ENCODE measurements at regions not wholly inside any gene's neighbourhood (a gene's known extent, or its start where the extent isn't known, plus 50 kb on each side); places are given as distances from the start of the nearest gene placed in this dataset.

- DNase-seq: no peak
These were observed 1041.6 kb downstream of the BRD1 start for GRCh38 chr22:48785792-48786678.

DNA sequence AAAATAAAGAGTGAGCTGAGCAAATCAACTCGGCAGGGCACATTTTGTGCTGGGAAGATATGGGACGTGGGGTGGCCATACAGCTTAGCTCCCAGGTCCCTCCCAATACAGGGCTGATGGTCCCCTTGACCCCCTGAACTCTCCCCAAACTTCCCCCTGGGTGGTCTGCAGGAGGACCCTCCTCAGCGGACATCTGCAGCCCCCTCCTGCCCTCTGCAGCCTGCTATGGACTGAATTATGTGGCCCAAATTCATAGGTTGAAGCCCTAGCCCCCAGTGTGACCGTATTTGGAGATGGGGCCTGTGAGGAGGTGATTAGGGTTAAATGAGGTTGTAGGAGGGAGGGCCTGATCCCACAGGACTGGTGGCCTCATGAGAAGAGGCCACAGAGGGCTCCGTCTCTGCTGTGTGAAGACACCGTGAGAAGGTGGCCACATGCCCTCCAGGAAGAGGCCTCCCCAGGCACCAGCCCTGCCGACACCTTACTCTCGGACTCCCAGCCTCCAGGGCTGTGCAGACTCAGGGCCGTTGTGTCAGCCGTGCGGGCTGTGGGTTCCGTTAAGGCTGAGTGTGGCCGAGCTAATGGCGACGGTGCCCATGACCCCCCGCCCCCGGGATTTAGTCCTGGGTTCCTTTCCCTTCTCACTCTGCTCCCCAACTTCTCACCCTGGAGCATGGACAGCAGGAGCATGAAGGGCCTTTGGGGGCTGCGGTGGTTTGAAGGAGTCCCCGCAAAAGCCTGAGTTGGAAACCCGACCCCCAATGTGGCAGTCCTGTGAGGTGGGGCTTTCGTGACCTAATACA lies 1042.8 kb downstream of the BRD1 start:
- no peak for DNase-seq

DNA sequence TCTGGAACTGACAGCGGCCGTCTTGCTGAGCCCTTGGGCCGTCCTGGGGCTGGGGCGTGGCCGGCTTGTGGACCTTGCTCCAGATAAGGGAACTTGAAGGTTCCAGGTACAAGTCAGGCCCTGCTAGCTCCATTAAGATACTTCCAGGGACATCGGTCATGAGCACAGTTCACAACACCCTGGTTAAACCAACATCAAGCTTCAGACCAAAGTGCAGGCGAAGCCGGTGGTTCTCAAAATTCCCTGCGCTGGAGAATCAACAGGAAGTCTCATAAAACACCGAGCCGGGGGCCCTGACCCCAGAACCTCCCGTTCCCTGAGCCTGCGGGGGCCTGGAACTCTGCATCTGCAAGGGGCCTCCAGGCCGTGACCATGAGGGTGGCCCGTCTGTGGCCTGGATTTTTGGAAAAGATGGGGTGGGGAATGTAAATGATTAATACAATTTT lies 1043.8 kb downstream of the BRD1 start:
- DNase-seq: no peak

DNA sequence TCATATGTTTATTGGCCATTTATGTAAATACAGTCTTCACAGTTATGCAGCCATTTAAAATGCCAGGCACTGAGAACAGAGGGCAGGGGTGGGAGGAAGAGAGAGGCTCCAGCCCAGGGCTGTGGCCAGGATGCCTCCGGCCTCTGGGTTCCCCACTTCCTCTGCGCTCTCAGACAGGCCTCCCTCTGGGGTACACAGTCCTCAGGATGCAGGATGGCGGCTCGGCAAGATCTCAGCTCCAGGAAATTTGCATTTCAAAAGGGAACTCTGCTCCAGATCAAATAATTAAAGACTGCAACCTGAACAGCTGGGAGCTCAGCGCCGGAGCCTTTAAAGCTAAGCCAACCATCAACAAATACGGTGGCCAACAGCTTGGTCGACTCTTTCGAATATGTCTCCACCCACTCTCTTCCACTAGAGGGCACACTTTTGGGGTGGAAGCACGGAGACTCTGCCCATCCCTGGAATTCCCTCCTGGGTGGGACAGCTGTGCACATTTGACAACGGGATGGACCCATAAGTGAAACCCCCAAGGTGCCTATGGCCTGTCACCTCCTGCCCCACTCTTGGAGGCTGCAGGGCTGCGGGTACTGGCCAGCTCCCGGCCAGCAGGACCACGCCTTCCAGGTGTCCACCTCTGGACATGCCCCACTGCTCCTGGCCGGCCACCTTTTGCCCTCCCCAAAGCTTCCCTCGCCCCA lies 1044.7 kb downstream of the BRD1 start:
- DNase-seq: no peak

DNA sequence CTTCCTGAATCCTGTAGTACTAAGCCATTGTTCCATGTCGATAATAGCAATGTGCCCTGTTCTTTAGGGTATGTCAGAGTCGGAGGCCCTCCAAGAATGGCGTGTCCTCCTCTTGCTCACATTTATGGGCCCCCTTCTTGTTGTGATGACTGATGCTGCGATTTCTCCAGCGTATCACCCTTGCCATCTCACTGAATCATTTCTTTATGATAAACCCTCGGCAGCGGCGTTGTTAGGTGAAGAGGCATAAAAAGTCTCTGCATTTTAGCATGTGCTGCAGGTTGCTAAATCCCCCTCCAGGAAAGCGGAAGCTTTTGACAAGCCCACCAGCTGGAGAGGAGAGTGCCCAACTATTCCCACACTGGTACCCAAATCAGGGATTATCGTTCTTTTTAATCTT lies 1045.3 kb downstream of the BRD1 start:
- no peak for DNase-seq

- no peak for DNase-seq
These were observed 1045.8 kb downstream of the BRD1 start for GRCh38 chr22:48781868-48782267.

DNA sequence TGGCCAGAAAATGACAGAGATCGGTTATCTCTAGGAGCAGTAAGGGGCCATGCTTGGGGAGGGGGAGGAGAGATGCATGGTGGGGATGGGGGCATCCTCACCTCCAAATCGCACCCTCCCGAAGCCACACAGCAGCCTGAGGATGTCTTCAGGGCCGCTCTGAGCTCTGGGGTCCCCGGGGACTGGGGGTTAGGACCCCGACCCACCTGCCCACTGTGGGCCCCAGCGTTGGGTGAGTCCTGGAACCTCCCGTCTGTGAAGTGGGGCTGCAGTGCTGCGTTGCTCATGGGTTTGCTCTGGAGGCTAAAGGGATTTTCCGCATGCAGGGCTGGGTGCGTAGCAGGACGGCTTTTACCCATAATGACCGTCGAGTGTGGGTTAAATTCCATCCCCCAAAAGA lies 1046.3 kb downstream of the BRD1 start:
- no peak for DNase-seq

DNA sequence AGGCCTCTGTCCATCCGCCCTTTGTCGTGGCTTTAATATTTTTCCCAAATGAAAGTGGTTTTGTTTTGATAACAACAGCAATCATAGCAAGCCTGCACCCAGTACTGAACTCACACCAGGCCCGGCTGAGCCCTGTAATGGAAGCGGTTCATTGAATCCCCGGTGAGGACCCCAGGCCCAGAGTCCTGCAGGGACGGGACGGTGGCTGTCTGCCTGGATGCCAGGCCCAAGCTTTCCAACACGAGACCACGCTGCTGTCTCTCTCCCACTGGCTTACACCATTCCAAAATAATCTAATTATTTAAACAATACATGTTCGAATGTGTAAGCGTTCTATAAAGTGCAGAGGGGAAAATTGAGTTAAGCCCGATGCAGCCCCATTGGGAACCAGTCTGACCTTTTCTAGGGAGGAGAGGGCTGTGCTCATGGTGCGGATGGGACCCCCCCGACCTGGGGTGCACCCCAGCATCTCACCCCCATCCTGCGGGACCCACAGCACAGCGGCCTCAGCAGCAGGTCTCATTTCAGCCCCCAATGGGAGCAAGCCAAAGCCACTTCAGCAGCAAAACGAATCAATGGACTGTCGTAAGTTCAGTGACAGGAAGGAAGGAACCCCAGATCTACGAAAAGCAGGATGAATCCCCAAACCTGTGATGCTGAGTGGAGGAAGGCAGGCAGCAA lies 1046.9 kb downstream of the BRD1 start:
- no peak for DNase-seq

DNA sequence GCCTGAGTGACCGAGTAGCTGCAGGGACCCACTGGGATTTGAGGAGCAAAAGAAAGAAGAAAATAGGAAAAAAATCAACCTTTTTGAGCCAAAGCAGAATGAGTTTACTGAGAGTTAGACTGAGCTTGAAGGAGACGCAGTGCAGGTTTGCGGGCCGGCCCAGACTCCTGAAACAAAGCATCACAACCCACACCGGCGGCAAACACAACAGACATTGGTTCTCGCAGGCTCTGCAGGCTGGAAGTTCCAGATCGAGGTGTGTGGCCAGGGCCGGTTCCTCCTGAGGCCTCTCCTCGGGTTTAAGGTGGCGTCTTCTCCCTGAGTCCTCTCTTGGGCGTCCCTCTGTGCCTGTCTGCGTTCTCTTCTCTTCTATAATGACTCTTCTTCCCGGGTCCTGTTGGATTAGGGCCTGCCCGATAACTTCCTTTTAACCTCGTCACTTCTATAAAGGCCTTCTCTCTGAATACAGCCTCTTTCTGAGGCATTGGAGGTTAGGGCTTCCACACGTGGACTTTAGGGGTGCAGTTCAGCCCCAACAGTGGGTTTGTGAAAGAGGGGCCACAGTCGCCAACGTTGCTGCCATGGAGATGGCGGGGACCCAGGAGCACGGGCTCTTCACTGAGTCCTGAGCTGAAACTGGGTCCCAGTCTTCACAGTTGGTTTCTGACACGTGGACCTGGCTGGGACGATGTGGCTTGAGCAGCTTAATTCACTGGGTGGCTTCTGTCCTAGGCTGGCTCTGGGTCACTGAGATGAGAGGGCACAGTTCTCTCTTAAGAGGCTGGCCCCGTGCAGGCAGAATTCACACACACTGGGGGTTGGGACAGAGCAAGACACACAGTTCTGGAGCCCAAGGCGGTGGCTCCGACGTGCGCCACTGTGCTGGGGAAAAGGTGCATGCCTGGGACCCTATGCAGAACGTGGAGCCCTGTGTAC lies 1047.7 kb downstream of the BRD1 start:
- DNase-seq: no peak

GRCh38 chr22:48779211-48779643 lies 1048.4 kb downstream of the BRD1 start:
- DNase-seq: no peak

DNA sequence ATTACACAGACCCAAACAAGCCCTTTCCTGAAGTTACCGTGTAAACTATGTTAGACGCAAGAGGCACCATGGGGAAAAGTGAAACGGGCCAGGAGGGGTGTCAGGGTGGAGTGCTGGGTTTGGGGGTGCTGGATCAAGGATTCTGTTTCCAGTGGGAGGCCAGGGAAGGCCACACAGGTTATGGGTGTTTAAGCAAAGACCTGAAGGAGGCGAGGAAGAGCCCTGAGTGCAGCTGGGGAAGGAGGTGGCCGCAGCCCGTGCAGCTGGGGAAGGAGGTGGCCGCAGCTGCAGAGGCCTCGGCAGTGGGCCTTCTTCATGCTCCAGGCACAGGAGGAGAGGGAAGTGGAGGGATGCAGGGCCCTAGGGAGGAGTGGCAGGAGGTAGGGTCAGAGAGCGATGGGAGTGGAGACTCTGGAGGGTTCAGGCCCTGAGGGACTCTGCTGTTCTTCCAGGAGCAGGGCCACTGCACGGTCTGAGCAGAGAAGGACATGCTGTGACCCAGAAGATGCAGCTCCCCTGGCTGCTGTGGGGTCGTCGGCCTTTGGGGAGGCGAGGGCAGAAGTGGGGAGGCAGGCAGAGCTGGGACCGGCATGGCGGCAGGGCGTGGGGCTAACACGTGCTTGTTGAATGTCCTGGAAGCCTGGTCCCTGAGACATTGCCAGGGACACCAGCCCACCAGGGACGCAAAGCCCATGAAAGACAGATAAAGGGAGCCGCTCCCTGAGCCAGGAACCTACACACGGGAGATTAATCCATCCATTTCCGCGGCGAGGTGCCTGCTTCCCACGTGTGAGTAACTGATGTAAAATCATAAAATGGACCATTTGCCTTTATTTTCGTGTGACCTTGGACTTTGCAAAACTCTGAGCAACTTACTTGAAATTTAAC lies 1049.1 kb downstream of the BRD1 start:
- DNase-seq: no peak

- no peak for DNase-seq
These were observed 1055.3 kb downstream of the BRD1 start for GRCh38 chr22:48772286-48772907.

DNA sequence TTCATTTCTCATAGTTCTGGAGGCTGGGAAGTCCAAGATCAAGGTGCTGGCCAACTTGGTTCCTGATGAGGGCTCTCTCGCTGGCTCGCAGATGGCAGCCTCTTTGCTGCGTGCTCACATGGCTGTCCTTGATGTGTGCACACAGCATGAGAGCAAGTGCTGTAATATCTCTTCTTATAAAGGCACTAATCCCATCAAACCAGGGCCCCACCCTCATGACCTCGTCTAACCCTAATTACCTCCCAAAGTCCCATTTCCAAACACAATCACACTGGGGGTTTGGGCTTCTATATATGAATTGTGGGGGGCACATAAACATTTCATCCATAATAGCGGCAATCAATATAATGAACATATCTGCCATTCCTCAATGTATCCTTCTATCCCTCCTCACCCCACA lies 1062.1 kb downstream of the BRD1 start:
- DNase-seq: no peak

GRCh38 chr22:48761546-48761945 lies 1066.1 kb downstream of the BRD1 start:
- DNase-seq: no peak

DNA sequence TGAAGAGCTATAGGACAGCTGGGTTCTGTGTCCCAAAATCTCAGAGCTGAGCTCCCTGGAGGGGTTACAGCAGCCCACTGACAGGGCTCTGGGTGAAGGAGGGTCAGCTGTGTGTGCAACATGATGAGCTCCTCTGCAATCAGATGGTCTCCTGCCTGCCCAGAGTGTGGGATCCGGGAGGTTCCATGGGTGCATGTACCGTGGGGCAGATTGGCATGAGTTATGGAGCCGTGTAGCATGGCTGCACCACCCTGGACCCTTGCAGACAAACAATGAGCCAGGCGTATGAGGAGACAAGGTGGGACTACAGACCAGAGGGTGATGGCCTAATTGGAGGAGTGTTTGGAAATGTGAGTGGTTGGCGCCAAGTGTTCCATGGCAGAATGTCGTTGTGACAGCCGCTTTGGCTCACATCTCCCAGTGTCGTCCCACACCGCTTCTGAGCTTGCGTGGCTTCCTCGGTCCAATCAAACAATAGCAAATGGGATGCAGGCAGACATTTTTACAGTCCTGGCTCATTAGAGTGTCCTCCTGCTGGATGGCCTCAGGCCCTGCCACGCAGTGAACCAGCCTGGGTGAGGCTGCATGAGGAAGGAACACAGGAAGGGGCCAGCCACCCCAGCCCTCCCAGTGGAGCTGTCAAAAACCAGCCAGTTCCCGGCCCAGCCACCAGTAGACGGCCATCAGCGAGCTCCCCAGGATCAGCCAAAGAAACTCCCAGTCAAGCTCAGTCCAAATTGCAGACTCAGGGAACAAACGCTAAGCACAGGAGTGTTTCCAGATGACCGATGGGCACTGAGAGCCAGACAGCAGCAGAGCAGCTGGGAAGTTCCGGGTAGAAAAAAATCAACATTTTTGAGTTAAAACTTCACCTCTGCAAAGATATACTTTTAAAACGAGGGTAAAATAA lies 1066.9 kb downstream of the BRD1 start:
- DNase-seq: no peak

GRCh38 chr22:48758881-48759875 lies 1068.5 kb downstream of the BRD1 start:
- DNase-seq: no peak

DNA sequence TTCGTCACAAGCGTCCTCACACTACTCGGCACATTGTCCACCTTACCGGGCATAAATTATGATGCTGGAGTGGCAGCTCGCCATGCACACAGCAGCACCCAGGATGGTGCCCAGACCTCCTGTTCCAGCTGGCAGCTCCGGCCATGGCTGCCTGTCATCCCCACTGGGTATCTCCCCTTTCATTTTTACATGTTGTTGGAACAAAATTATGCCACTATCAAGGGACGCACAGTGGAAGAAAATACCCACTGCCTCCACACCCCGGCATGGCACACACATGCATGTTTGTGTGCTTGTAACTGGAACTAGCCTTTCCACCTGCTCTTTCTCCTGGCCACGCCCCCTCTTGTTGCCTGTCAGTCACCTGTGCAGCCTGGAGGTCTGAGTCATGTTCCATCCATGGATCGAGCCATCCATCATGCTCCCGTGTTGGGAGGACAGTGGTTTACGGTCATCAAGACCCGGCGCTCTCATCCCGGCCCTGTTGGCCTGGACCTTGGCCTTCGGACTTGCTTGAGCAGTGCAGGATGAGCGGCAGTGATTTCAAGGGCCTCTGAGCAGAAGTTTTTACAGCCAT lies 1069.6 kb downstream of the BRD1 start:
- no peak for DNase-seq
